ENCODE measurements at regions not wholly inside any gene's neighbourhood (a gene's known extent, or its start where the extent isn't known, plus 50 kb on each side); places are given as distances from the start of the nearest gene placed in this dataset.

- POLR2A ChIA-PET: no interaction called here
- H3K4me3 Mint-ChIP-seq: no peak overlapping the region
- ATAC-seq (ENCODE audit: low read depth): no peak
- no peak overlapping the region for H3K27ac Mint-ChIP-seq
- no peaks in the 10 kb centered on the region for H3K36me3 Mint-ChIP-seq
- H3K27me3 Mint-ChIP-seq: no peaks in the 10 kb centered on the region
- H3K9me3 Mint-ChIP-seq: peaks cover 4% of the 10 kb centered on the region
- DNase-seq: no peak
- no peaks in the 10 kb centered on the region for H3K4me1 Mint-ChIP-seq
These were observed 490.3 kb upstream of the PABPC4L start for GRCh38 chr4:134691915-134692314.

GRCh38 chr4:134687646-134688628 lies 486.3 kb upstream of the PABPC4L start:
- Mint-ChIP-seq H3K4me3 (no peak overlapping the region), H3K27me3 (no peaks in the 10 kb centered on the region), H3K4me1 (no peaks in the 10 kb centered on the region), H3K27ac (no peak overlapping the region), H3K9me3 (peaks cover 1% of the 10 kb centered on the region), H3K36me3 (no peaks in the 10 kb centered on the region)
- no peak for ATAC-seq (ENCODE audit: low read depth)
- POLR2A ChIA-PET: no interaction called here
- no peak for DNase-seq

GRCh38 chr4:134677209-134677814 lies 475.7 kb upstream of the PABPC4L start:
- no peaks in the 10 kb centered on the region for H3K4me1 Mint-ChIP-seq
- no peak for ATAC-seq (ENCODE audit: low read depth)
- no peaks in the 10 kb centered on the region for H3K27me3 Mint-ChIP-seq
- H3K9me3 Mint-ChIP-seq: peaks cover 3% of the 10 kb centered on the region
- H3K36me3 Mint-ChIP-seq: no peaks in the 10 kb centered on the region
- POLR2A ChIA-PET: no interaction called here
- no peak overlapping the region for H3K27ac Mint-ChIP-seq
- no peak overlapping the region for H3K4me3 Mint-ChIP-seq
- DNase-seq: no peak

GRCh38 chr4:134668237-134668636 lies 466.6 kb upstream of the PABPC4L start:
- POLR2A ChIA-PET: no interaction called here
- no peaks in the 10 kb centered on the region for H3K9me3 Mint-ChIP-seq
- no peak for ATAC-seq (ENCODE audit: low read depth)

DNA sequence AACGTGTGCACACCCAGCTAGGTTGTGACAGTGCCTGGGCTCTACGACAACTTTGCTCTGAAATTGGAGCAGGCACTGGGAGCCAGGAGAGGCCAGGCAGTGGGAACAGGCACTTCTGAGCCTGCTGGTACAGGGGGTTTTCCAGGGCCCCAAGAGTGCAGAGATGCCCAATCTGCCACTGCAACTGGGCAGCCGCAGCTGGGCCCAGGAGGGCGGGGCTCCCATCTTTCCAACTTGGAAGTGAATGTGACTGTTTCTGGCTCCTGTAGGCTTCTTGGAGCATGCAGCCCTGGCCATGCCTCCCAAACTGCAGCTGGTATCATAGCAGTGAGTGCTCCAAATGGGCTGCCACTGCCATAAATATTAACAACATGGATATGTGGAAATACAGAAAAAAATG lies 465.1 kb upstream of the PABPC4L start:
- H3K27me3 Mint-ChIP-seq: no peaks in the 10 kb centered on the region
- H3K27ac Mint-ChIP-seq: no peak overlapping the region
- no peak overlapping the region for H3K4me3 Mint-ChIP-seq
- no peak for DNase-seq
- peaks cover 2% of the 10 kb centered on the region for H3K9me3 Mint-ChIP-seq
- ATAC-seq (ENCODE audit: low read depth): no peak
- POLR2A ChIA-PET: no interaction called here
- H3K4me1 Mint-ChIP-seq: no peaks in the 10 kb centered on the region
- H3K36me3 Mint-ChIP-seq: no peaks in the 10 kb centered on the region

More at GRCh38 chr4:134668237-134668636, 466.6 kb upstream of the PABPC4L start:
- DNase-seq: no peak
- Mint-ChIP-seq H3K36me3 (no peaks in the 10 kb centered on the region), H3K4me1 (no peaks in the 10 kb centered on the region), H3K4me3 (no peak overlapping the region), H3K27me3 (no peaks in the 10 kb centered on the region), H3K27ac (no peak overlapping the region)

DNA sequence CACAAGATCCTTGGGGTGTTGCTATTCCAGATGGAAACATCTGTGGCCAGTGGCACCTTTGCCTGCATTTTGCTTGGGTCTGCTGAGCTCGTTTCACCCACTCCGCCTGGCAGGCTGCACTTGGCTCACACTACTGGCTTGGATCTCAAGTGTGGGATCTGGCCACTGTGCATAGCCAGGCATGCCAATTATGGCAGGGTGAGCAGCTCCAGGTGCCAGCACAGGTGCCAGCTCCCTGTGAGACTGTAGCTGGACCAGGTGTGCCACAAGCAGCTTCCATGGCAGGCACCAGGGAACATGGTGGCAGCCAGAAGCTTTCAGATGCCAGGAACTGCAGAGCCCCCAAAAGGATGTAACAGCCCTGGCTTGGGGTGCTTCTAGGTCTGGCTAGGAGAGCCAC lies 463.8 kb upstream of the PABPC4L start:
- Mint-ChIP-seq H3K27me3 (no peaks in the 10 kb centered on the region), H3K36me3 (no peaks in the 10 kb centered on the region), H3K4me1 (no peaks in the 10 kb centered on the region), H3K4me3 (no peak overlapping the region), H3K9me3 (peaks cover 2% of the 10 kb centered on the region), H3K27ac (no peak overlapping the region)
- DNase-seq: no peak
- no peak for ATAC-seq (ENCODE audit: low read depth)
- POLR2A ChIA-PET: no interaction called here

GRCh38 chr4:134663742-134664141 lies 462.2 kb upstream of the PABPC4L start:
- ATAC-seq (ENCODE audit: low read depth): no peak
- Mint-ChIP-seq H3K27ac (no peak overlapping the region), H3K4me3 (no peak overlapping the region), H3K4me1 (no peaks in the 10 kb centered on the region), H3K27me3 (no peaks in the 10 kb centered on the region), H3K36me3 (no peaks in the 10 kb centered on the region), H3K9me3 (peaks cover 2% of the 10 kb centered on the region)
- no peak for DNase-seq
- POLR2A ChIA-PET: no interaction called here

- DNase-seq: no peak
- no peak for ATAC-seq (ENCODE audit: low read depth)
- Mint-ChIP-seq H3K9me3 (peaks cover 1% of the 10 kb centered on the region), H3K27ac (no peak overlapping the region), H3K27me3 (no peaks in the 10 kb centered on the region), H3K4me3 (no peak overlapping the region), H3K36me3 (no peaks in the 10 kb centered on the region), H3K4me1 (no peaks in the 10 kb centered on the region)
- POLR2A ChIA-PET: no interaction called here
These were observed 448.9 kb upstream of the PABPC4L start for GRCh38 chr4:134650461-134650860.

DNA sequence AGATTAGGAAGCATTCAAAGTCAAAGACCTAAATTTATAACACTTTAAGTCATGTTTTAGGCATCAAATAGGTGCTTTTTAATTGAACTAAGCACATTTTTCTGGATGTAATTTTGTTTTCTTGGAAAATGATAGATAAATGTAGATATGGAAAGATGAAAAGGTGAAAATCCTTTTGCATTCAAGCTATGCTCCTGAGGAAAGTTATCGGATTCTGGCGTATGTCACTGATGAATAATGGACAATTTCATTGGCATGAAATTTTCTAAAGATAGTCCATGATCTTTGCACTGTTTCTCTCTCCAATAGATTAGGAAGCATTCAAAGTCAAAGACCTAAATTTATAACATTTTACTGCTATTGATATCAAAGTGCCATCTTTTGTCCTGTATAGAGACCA lies 444.2 kb upstream of the PABPC4L start:
- POLR2A ChIA-PET: no interaction called here
- no peaks in the 10 kb centered on the region for H3K27me3 Mint-ChIP-seq
- no peak overlapping the region for H3K4me3 Mint-ChIP-seq
- no peak overlapping the region for H3K27ac Mint-ChIP-seq
- H3K36me3 Mint-ChIP-seq: no peaks in the 10 kb centered on the region
- DNase-seq (no peak), ATAC-seq (ENCODE audit: low read depth) (no peak)
- no peaks in the 10 kb centered on the region for H3K4me1 Mint-ChIP-seq
- H3K9me3 Mint-ChIP-seq: peaks cover 3% of the 10 kb centered on the region

- H3K9me3 Mint-ChIP-seq: peaks cover 1% of the 10 kb centered on the region
- H3K4me3 Mint-ChIP-seq: no peak overlapping the region
- POLR2A ChIA-PET: no interaction called here
- DNase-seq (no peak), ATAC-seq (ENCODE audit: low read depth) (no peak)
- no peak overlapping the region for H3K27ac Mint-ChIP-seq
- H3K36me3 Mint-ChIP-seq: no peaks in the 10 kb centered on the region
- H3K4me1 Mint-ChIP-seq: no peaks in the 10 kb centered on the region
- H3K27me3 Mint-ChIP-seq: no peaks in the 10 kb centered on the region
These were observed 434.9 kb upstream of the PABPC4L start for GRCh38 chr4:134636338-134637051.

DNA sequence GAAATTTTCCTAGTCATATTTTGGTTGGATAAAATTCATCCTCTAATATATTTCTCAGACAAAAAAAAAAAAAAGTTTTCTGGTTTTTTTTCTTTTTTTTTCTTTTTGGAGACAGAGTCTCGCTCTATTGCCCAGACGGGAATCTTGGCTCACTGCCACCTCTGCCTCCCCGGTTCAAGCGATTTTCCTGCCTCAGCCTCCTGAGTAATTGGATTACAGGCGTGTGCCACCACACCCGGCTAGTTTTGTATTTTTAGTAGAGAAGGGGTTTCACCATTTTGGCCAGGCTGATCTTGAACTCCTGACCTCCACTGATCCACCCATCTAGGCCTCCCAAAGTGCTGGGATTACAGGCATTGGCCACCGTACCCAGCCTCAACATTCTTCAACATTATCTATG lies 432.7 kb upstream of the PABPC4L start:
- H3K9me3 Mint-ChIP-seq: peaks cover 1% of the 10 kb centered on the region
- no peaks in the 10 kb centered on the region for H3K27me3 Mint-ChIP-seq
- H3K27ac Mint-ChIP-seq: no peak overlapping the region
- ATAC-seq (ENCODE audit: low read depth) (no peak), DNase-seq (no peak)
- no peaks in the 10 kb centered on the region for H3K4me1 Mint-ChIP-seq
- POLR2A ChIA-PET: no interaction called here
- H3K36me3 Mint-ChIP-seq: no peaks in the 10 kb centered on the region
- no peak overlapping the region for H3K4me3 Mint-ChIP-seq

GRCh38 chr4:134632056-134632455 lies 430.5 kb upstream of the PABPC4L start:
- Mint-ChIP-seq H3K4me1 (no peaks in the 10 kb centered on the region), H3K4me3 (no peak overlapping the region), H3K27me3 (no peaks in the 10 kb centered on the region), H3K27ac (no peak overlapping the region), H3K36me3 (no peaks in the 10 kb centered on the region), H3K9me3 (peaks cover 1% of the 10 kb centered on the region)
- POLR2A ChIA-PET: no interaction called here
- DNase-seq: no peak
- ATAC-seq (ENCODE audit: low read depth): no peak

- Mint-ChIP-seq H3K4me3 (no peak overlapping the region), H3K9me3 (peaks cover 1% of the 10 kb centered on the region), H3K4me1 (no peaks in the 10 kb centered on the region), H3K27me3 (no peaks in the 10 kb centered on the region), H3K36me3 (no peaks in the 10 kb centered on the region), H3K27ac (no peak overlapping the region)
- POLR2A ChIA-PET: no interaction called here
- DNase-seq (no peak), ATAC-seq (ENCODE audit: low read depth) (no peak)
These were observed 426.5 kb upstream of the PABPC4L start for GRCh38 chr4:134628066-134628465.

GRCh38 chr4:134627366-134627765 lies 425.8 kb upstream of the PABPC4L start:
- POLR2A ChIA-PET: no interaction called here
- no peaks in the 10 kb centered on the region for H3K36me3 Mint-ChIP-seq
- no peak overlapping the region for H3K27ac Mint-ChIP-seq
- H3K4me3 Mint-ChIP-seq: no peak overlapping the region
- no peaks in the 10 kb centered on the region for H3K4me1 Mint-ChIP-seq
- no peak for ATAC-seq (ENCODE audit: low read depth)
- H3K9me3 Mint-ChIP-seq: peaks cover 1% of the 10 kb centered on the region
- no peaks in the 10 kb centered on the region for H3K27me3 Mint-ChIP-seq
- DNase-seq: no peak

Measured in activated naive CD8-positive, alpha-beta T cell treated with anti-CD3 and anti-CD28 coated beads, Interleukin-2, amount 10 ng/mL, durations not matched to agents 7 days and 5 days (primary cell).